Neural cell (in vitro differentiated cells): ENCODE measurements at regions not wholly inside any gene's neighbourhood (a gene's known extent, or its start where the extent isn't known, plus 50 kb on each side); places are given as distances from the start of the nearest gene placed in this dataset.
"Not testable (repeated sequence)": the region's sequence is repeated elsewhere in the genome, so short reads cannot be mapped to it uniquely, and the experiment has no call there.

Experiments used
- H2AFZ ChIP-seq: fragments of 200-600, 300-800 bp; sonication (generic), shearing (Covaris generic); 2 replicates; pipeline ENCODE4 v1.6.0; 2014; ENCODE audit warnings: low read depth, mild to moderate bottlenecking, antibody characterized with exemption, low read length, moderate library complexity
- H3F3A ChIP-seq: fragments of 200-600 bp; shearing (Covaris generic); 2 replicates; pipeline ENCODE4 v1.6.1; 2016; ENCODE audit warnings: mild to moderate bottlenecking, moderate library complexity, mixed read lengths, antibody characterized with exemption, low read length; ENCODE audit not compliant: insufficient read depth, poor library complexity, severe bottlenecking
- H3K27ac ChIP-seq: fragments of 200-600, 300-800 bp; sonication (generic), shearing (Covaris generic); 2 replicates; pipeline ENCODE4 v1.5.1; 2014; ENCODE audit warnings: mild to moderate bottlenecking, low read length, moderate library complexity
- H3K27me3 ChIP-seq: fragments of 300-800, 200-600 bp; sonication (generic), shearing (Covaris generic); 2 replicates; pipeline ENCODE4 v1.6.0; 2014; ENCODE audit warnings: mild to moderate bottlenecking, low read depth, low read length, moderate library complexity; ENCODE audit not compliant: insufficient read depth
- H3K36me3 ChIP-seq: fragments of 300-800, 200-600 bp; sonication (generic), shearing (Covaris generic); 2 replicates; pipeline ENCODE4 v1.5.1; 2014; ENCODE audit warnings: mild to moderate bottlenecking, antibody characterized with exemption, low read length, moderate library complexity; ENCODE audit not compliant: insufficient read depth
- H3K4me2 ChIP-seq: fragments of 300-800, 200-600 bp; sonication (generic), shearing (Covaris generic); 2 replicates; pipeline ENCODE4 v1.6.0; 2014; ENCODE audit warnings: mild to moderate bottlenecking, low read length
- H3K4me3 ChIP-seq: fragments of 300-800, 200-600 bp; sonication (generic), shearing (Covaris generic); 2 replicates; pipeline ENCODE4 v1.5.1; 2014; ENCODE audit warnings: mild to moderate bottlenecking, low read length, moderate library complexity
- H3K79me2 ChIP-seq: fragments of 200-600 bp; shearing (Covaris generic); replicated peaks from 2 replicates; pipeline ENCODE4 v1.6.0; 2014; ENCODE audit warnings: mild to moderate bottlenecking, low read length, moderate library complexity; ENCODE audit not compliant: insufficient read depth
- H3K9ac ChIP-seq: fragments of 300-800, 200-600 bp; sonication (generic), shearing (Covaris generic); 2 replicates; pipeline ENCODE4 v1.6.1; 2016; ENCODE audit warnings: mild to moderate bottlenecking, low read length, mixed read lengths
- H3K9me2 ChIP-seq: fragments of 200-600 bp; shearing (Covaris generic); 2 replicates; pipeline ENCODE4 v1.6.1; 2016; ENCODE audit warnings: mild to moderate bottlenecking, low read length, mixed read lengths; ENCODE audit not compliant: insufficient read depth
- H3K9me3 ChIP-seq: fragments of 200-600, 300-800 bp; sonication (generic), shearing (Covaris generic); 2 replicates; pipeline ENCODE4 v1.6.1; 2016; ENCODE audit warnings: mild to moderate bottlenecking, mixed run types, low read length, moderate library complexity, mixed read lengths
- H4K20me1 ChIP-seq: fragments of 200-600 bp; shearing (Covaris generic); 2 replicates; pipeline ENCODE4 v1.6.1; 2016; ENCODE audit warnings: mild to moderate bottlenecking, mixed run types; ENCODE audit not compliant: insufficient read depth
- EP300 ChIP-seq: fragments of 450-650 bp; conservative IDR thresholded peaks from 2 replicates; pipeline ENCODE4 v1.6.1; 2014; ENCODE audit warnings: antibody characterized with exemption, mild to moderate bottlenecking, moderate library complexity; ENCODE audit not compliant: poor library complexity, severe bottlenecking
- EZH2 ChIP-seq: fragments of 200-600, 300-800 bp; shearing (Covaris generic), sonication (generic); IDR thresholded peaks from 2 replicates; pipeline ENCODE4 v1.6.1; 2014; ENCODE audit warnings: antibody characterized with exemption, low read length, borderline replicate concordance, mild to moderate bottlenecking; ENCODE audit not compliant: insufficient read depth, poor library complexity, severe bottlenecking
- MXI1 ChIP-seq: fragments of 450-650 bp; conservative IDR thresholded peaks from 2 replicates; pipeline ENCODE4 v1.6.1; 2014; ENCODE audit warnings: antibody characterized with exemption, mild to moderate bottlenecking; ENCODE audit not compliant: poor library complexity, severe bottlenecking
- POLR2AphosphoS5 ChIP-seq: IDR thresholded peaks from 2 replicates; pipeline ENCODE4 v1.6.1; 2012
- SMC3 ChIP-seq: fragments of 450-650 bp; conservative IDR thresholded peaks from 2 replicates; pipeline ENCODE4 v1.6.1; 2014; ENCODE audit warnings: antibody characterized with exemption, mild to moderate bottlenecking, moderate library complexity; ENCODE audit not compliant: poor library complexity
- TAF1 ChIP-seq: IDR thresholded peaks from 2 replicates; pipeline ENCODE4 v1.6.1; 2012; ENCODE audit warnings: low read depth

GRCh38 chr5:110269478-110270142 lies 456.9 kb downstream of the TMEM232 start:
- no peak overlapping the region for H3K4me2 ChIP-seq
- no peaks in the 10 kb centered on the region for H3K27me3 ChIP-seq
- H3K9me2 ChIP-seq = no peaks in the 10 kb centered on the region
- no peak overlapping the region for H2AFZ ChIP-seq
- no peak overlapping the region for H3K9ac ChIP-seq
- H4K20me1 ChIP-seq = no peaks in the 10 kb centered on the region
- H3K9me3 ChIP-seq = no peaks in the 10 kb centered on the region
- H3K4me3 ChIP-seq = no peak overlapping the region
- H3K79me2 ChIP-seq = no peaks in the 10 kb centered on the region
- H3K27ac ChIP-seq = no peak overlapping the region
- TF ChIP-seq EP300 (peak; percentile 86), MXI1 (no peak), POLR2AphosphoS5 (peak; percentile 32)
- H3K36me3 ChIP-seq = no peaks in the 10 kb centered on the region
- no peaks in the 10 kb centered on the region for H3F3A ChIP-seq

- Histone ChIP-seq H3F3A (no peaks in the 10 kb centered on the region), H2AFZ (no peak overlapping the region), H3K9me3 (no peaks in the 10 kb centered on the region), H3K27ac (no peak overlapping the region), H3K79me2 (no peaks in the 10 kb centered on the region), H3K27me3 (no peaks in the 10 kb centered on the region), H3K4me2 (no peak overlapping the region), H4K20me1 (no peaks in the 10 kb centered on the region), H3K4me3 (no peak overlapping the region), H3K9ac (no peak overlapping the region), H3K9me2 (no peaks in the 10 kb centered on the region), H3K36me3 (no peaks in the 10 kb centered on the region)
- TF ChIP-seq TAF1 (no peak), EP300 (no peak), SMC3 (no peak), POLR2AphosphoS5 (no peak), MXI1 (no peak), EZH2 (no peak)
Observed at GRCh38 chr5:110275878-110276277, 450.6 kb downstream of the TMEM232 start.

GRCh38 chr5:110278449-110278848 lies 448.0 kb downstream of the TMEM232 start:
- H3K79me2 ChIP-seq, H3K36me3 ChIP-seq, H3F3A ChIP-seq, H3K27me3 ChIP-seq, H3K9me3 ChIP-seq, H3K4me3 ChIP-seq, H3K9me2 ChIP-seq, H2AFZ ChIP-seq, H3K4me2 ChIP-seq, H4K20me1 ChIP-seq, H3K9ac ChIP-seq, H3K27ac ChIP-seq: not testable (repeated sequence)

- not testable (repeated sequence) for H3K4me2 ChIP-seq, H3K27ac ChIP-seq, H3K36me3 ChIP-seq, H3K9me3 ChIP-seq, H3K9ac ChIP-seq, H3K9me2 ChIP-seq, H2AFZ ChIP-seq, H3F3A ChIP-seq, H3K4me3 ChIP-seq, H4K20me1 ChIP-seq, H3K79me2 ChIP-seq, H3K27me3 ChIP-seq
Observed at GRCh38 chr5:110284121-110284520, 442.4 kb downstream of the TMEM232 start.
